RWPE2 (cell line): ENCODE measurements at regions not wholly inside any gene's neighbourhood (a gene's known extent, or its start where the extent isn't known, plus 50 kb on each side); places are given as distances from the start of the nearest gene placed in this dataset.
A peak's percentile ranks its signal among the peaks of the same experiment; 100 is the strongest.

Source experiments
- ATAC-seq: fragments of 200-7000 bp; cut with Tn5 transposase; 3 replicates; pipeline ENCODE4 v1.9.1; 2021; ENCODE audit warnings: low read depth
- DNase-seq: peaks from one replicate; pipeline ENCODE4 v3.0.0-alpha.2; 2020; ENCODE audit warnings: low spot score
- H3K27ac ChIP-seq: fragments of 450-650 bp; 2 replicates; pipeline ENCODE4 v1.5.1; 2017; ENCODE audit warnings: mild to moderate bottlenecking; ENCODE audit not compliant: poor library complexity, severe bottlenecking
- H3K27me3 ChIP-seq: fragments of 250-450 bp; sonication (Bioruptor Pico); 2 replicates; pipeline ENCODE4 v1.5.1; 2021; ENCODE audit warnings: mild to moderate bottlenecking, moderate library complexity; ENCODE audit not compliant: insufficient read depth, poor library complexity, severe bottlenecking
- H3K36me3 ChIP-seq: fragments of 250-450 bp; sonication (Bioruptor Pico); 2 replicates; pipeline ENCODE4 v1.5.1; 2020; ENCODE audit warnings: low read depth, mild to moderate bottlenecking, moderate library complexity
- H3K4me1 ChIP-seq: fragments of 250-450 bp; sonication (Bioruptor Pico); 2 replicates; pipeline ENCODE4 v1.5.1; 2021; ENCODE audit warnings: mild to moderate bottlenecking, moderate library complexity; ENCODE audit not compliant: insufficient read depth, poor library complexity, severe bottlenecking
- H3K4me3 ChIP-seq: fragments of 250-450 bp; sonication (Bioruptor Pico); 2 replicates; pipeline ENCODE4 v1.5.1; 2021; ENCODE audit warnings: mild to moderate bottlenecking, moderate library complexity; ENCODE audit not compliant: severe bottlenecking
- H3K9me3 ChIP-seq: fragments of 250-450 bp; sonication (Bioruptor Pico); 2 replicates; pipeline ENCODE4 v1.5.1; 2021; ENCODE audit warnings: mild to moderate bottlenecking, moderate library complexity; ENCODE audit not compliant: severe bottlenecking
- CTCF ChIP-seq: fragments of 450-650 bp; IDR thresholded peaks from one replicate; pipeline ENCODE4 v1.5.1; 2017; ENCODE audit warnings: mild to moderate bottlenecking, moderate library complexity; ENCODE audit not compliant: poor library complexity, severe bottlenecking

- H3K36me3 ChIP-seq = no peaks in the 10 kb centered on the region
- no peaks in the 10 kb centered on the region for H3K4me1 ChIP-seq
- no peaks in the 10 kb centered on the region for H3K27me3 ChIP-seq
- no peak overlapping the region for H3K27ac ChIP-seq
- no peak overlapping the region for H3K4me3 ChIP-seq
- TF ChIP-seq CTCF = no peak
- no peaks in the 10 kb centered on the region for H3K9me3 ChIP-seq
- ATAC-seq (no peak), DNase-seq (no peak)
Measured at GRCh38 chr21:20730441-20730840, 267.8 kb upstream of the NCAM2 start.

GRCh38 chr21:20735257-20735656, 263.0 kb upstream of the NCAM2 start:
- peaks cover 5% of the 10 kb centered on the region for H3K27me3 ChIP-seq
- no peak for TF ChIP-seq CTCF
- H3K9me3 ChIP-seq = no peaks in the 10 kb centered on the region
- ATAC-seq (no peak), DNase-seq (no peak)
- H3K27ac ChIP-seq = no peak overlapping the region
- no peaks in the 10 kb centered on the region for H3K36me3 ChIP-seq
- H3K4me1 ChIP-seq = no peaks in the 10 kb centered on the region
- no peak overlapping the region for H3K4me3 ChIP-seq

GRCh38 chr21:20737227-20737913, 260.8 kb upstream of the NCAM2 start:
- no peak overlapping the region for H3K27ac ChIP-seq
- H3K36me3 ChIP-seq = no peaks in the 10 kb centered on the region
- H3K4me3 ChIP-seq = no peak overlapping the region
- ATAC-seq (no peak), DNase-seq (no peak)
- H3K27me3 ChIP-seq = peaks cover 5% of the 10 kb centered on the region
- no peaks in the 10 kb centered on the region for H3K4me1 ChIP-seq
- TF ChIP-seq CTCF = no peak
- H3K9me3 ChIP-seq = no peaks in the 10 kb centered on the region

GRCh38 chr21:20739421-20739820, 258.8 kb upstream of the NCAM2 start:
- H3K27ac ChIP-seq = no peak overlapping the region
- DNase-seq (no peak), ATAC-seq (0 out of 3 replicates have a peak, but pooled peaks have one; percentile 19)
- no peak overlapping the region for H3K4me3 ChIP-seq
- peaks cover 10% of the 10 kb centered on the region for H3K27me3 ChIP-seq
- peak; percentile 30 for TF ChIP-seq CTCF
- no peaks in the 10 kb centered on the region for H3K4me1 ChIP-seq
- H3K9me3 ChIP-seq = no peaks in the 10 kb centered on the region
- H3K36me3 ChIP-seq = no peaks in the 10 kb centered on the region

GRCh38 chr21:20741445-20741844, 256.8 kb upstream of the NCAM2 start:
- no peak for DNase-seq
- Histone ChIP-seq H3K4me1 (no peaks in the 10 kb centered on the region), H3K27me3 (peaks cover 13% of the 10 kb centered on the region), H3K27ac (no peak overlapping the region), H3K9me3 (no peaks in the 10 kb centered on the region), H3K4me3 (no peak overlapping the region), H3K36me3 (no peaks in the 10 kb centered on the region)
- TF ChIP-seq CTCF = no peak
- no peak for ATAC-seq
